WERI-Rb-1 (cell line): ENCODE measurements at regions not wholly inside any gene's neighbourhood (a gene's known extent, or its start where the extent isn't known, plus 50 kb on each side); places are given as distances from the start of the nearest gene placed in this dataset.
"Not testable (repeated sequence)": the region's sequence is repeated elsewhere in the genome, so short reads cannot be mapped to it uniquely, and the experiment has no call there.

Source experiments
- DNase-seq: peaks from one replicate; pipeline ENCODE4 v3.0.0-alpha.2; 2020
- H3K27ac ChIP-seq: fragments of 250-450 bp; sonication (Bioruptor Pico); 2 replicates; pipeline ENCODE4 v1.5.1; 2020; ENCODE audit warnings: mild to moderate bottlenecking, moderate library complexity
- H3K27me3 ChIP-seq: fragments of 250-450 bp; sonication (Bioruptor Pico); 2 replicates; pipeline ENCODE4 v1.5.1; 2021; ENCODE audit warnings: mild to moderate bottlenecking, low read depth, moderate library complexity; ENCODE audit not compliant: insufficient read depth, severe bottlenecking
- H3K36me3 ChIP-seq: fragments of 250-450 bp; sonication (Bioruptor Pico); 2 replicates; pipeline ENCODE4 v1.5.1; 2020; ENCODE audit warnings: mild to moderate bottlenecking, moderate library complexity
- H3K4me3 ChIP-seq: 2 replicates; pipeline ENCODE4 v1.5.1; 2011; ENCODE audit warnings: low read depth, mild to moderate bottlenecking, control low read depth, low read length
- H3K9me3 ChIP-seq: fragments of 250-450 bp; sonication (Bioruptor Pico); 2 replicates; pipeline ENCODE4 v1.5.1; 2021; ENCODE audit warnings: mild to moderate bottlenecking, moderate library complexity; ENCODE audit not compliant: severe bottlenecking
- TF ChIP-seq, protein P1 (sequence below): IDR thresholded peaks from 2 replicates; pipeline ENCODE4 v1.5.1; 2011; ENCODE audit warnings: low read depth, mild to moderate bottlenecking, control low read depth, inconsistent platforms, low read length

DNA sequence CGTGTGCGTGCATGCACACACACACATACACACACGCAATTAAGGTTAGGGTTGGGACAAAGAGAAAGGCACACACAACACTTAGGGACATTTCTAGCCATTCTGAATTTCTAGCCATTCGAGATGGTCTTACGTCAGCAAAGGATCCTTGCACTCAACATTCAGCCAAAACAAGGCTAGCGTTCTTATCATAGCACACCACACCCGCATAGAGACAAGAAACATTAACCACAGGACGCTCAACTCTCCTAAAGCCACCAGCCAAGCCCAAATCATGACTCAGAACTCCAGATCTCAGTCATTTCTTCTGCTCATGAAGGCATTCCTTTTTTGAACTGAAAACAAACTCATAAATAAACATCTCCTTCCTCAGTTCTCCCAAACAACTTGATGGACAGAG, 106.8 kb downstream of the LMO4 start:
- Histone ChIP-seq H3K27me3 (no peaks in the 10 kb centered on the region), H3K27ac (no peak overlapping the region), H3K4me3 (no peak overlapping the region), H3K9me3 (no peaks in the 10 kb centered on the region), H3K36me3 (no peaks in the 10 kb centered on the region)
- no peak for DNase-seq
- TF ChIP-seq, protein P1, sequence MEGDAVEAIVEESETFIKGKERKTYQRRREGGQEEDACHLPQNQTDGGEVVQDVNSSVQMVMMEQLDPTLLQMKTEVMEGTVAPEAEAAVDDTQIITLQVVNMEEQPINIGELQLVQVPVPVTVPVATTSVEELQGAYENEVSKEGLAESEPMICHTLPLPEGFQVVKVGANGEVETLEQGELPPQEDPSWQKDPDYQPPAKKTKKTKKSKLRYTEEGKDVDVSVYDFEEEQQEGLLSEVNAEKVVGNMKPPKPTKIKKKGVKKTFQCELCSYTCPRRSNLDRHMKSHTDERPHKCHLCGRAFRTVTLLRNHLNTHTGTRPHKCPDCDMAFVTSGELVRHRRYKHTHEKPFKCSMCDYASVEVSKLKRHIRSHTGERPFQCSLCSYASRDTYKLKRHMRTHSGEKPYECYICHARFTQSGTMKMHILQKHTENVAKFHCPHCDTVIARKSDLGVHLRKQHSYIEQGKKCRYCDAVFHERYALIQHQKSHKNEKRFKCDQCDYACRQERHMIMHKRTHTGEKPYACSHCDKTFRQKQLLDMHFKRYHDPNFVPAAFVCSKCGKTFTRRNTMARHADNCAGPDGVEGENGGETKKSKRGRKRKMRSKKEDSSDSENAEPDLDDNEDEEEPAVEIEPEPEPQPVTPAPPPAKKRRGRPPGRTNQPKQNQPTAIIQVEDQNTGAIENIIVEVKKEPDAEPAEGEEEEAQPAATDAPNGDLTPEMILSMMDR, result no peak

DNA sequence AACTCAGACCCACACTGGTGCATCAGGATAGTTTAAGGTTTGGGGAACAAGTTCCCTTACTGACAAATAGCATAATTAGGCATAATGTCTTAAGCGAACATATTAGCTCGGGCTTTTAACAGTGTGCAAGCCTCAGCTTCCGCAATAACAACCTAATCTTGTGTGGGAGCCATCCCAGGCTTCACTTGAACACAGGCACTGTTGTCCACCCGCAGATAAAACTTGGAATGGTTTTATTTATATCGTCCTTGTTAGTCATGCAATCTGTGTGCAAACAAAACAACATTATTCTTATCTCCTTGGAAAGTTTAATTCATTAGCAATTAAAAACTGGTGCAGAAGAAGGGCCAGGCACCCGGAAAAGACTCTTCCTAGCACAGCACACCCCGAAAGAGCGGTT, 107.4 kb downstream of the LMO4 start:
- not testable (repeated sequence) for DNase-seq, H3K27ac ChIP-seq, H3K9me3 ChIP-seq, H3K36me3 ChIP-seq, H3K4me3 ChIP-seq, H3K27me3 ChIP-seq

DNA sequence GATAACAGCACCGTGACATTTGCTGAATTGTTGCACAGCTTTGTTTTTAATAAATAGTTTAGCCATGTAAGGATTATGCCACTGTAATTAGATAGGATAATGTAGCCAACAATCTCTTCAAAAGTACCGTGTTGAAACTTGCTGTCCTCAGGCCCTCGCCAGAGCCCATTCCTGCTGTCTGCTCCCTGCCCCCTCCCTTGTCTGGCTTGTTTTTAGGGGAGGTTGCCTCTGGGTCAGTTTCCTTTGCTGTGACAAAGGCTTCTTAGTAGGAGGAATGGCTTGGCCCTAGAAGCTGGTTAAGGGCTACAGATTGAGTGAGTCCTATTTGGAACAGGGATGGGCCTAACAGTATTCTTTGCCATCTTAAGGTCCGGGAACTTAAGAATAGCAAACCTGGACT, 107.9 kb downstream of the LMO4 start:
- Histone ChIP-seq H3K27ac (no peak overlapping the region), H3K9me3 (no peaks in the 10 kb centered on the region), H3K36me3 (no peaks in the 10 kb centered on the region), H3K27me3 (no peaks in the 10 kb centered on the region), H3K4me3 (no peak overlapping the region)
- TF ChIP-seq, protein P1, result no peak
- DNase-seq, result no peak

DNA sequence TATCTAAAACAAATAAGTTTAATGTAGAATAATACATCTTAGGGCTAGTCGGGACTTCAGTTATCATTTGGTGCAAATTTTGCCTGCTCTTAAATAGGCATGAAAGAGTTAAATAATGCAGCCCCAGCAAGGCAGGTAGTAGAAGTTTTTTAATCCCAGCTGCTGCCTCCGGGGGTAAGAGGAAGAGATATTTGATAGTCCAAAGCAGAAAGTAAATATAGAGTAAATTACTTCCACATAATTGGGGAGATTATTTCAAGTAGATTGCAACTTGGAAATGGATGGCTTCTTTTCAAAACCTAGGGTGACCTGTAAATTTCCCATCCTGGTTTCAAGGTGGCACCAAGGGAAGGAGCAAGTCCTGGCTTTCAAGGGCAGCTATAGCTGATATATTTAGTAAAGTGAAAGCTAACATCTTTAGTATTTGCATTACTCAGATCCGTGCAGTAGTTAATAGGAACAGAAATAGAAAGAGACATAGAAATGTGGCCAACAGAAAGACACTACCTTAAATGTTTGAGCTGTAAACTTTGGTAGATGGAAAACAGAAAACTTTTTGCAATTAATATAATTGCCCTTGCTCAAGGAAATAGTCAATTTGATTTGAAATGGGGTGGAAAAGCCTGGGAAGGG, 109.1 kb downstream of the LMO4 start:
- TF ChIP-seq, protein P1, result no peak
- no peak overlapping the region for H3K4me3 ChIP-seq
- no peaks in the 10 kb centered on the region for H3K9me3 ChIP-seq
- H3K36me3 ChIP-seq, result no peaks in the 10 kb centered on the region
- DNase-seq, result no peak
- H3K27me3 ChIP-seq, result no peaks in the 10 kb centered on the region
- H3K27ac ChIP-seq, result no peak overlapping the region

DNA sequence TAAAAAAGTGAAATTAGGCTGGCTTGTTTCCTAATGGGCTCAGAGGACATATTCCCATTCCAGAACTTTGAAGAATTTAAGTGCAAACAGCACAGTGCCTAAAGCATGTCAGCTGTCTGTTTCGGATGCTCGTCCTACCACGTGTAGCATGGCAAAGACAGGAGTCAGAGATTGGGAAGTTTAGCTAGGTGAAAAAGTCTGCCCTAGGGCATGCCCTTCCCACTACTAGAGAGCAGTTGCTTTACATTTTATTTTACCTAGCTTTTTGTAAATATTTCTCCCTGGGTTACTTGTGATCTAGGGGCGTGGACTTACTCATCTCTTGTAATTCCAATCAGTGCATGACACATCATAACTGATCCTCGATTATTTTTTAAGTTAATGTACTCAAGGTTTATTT, 111.1 kb downstream of the LMO4 start:
- Histone ChIP-seq H3K4me3 (no peak overlapping the region), H3K36me3 (no peaks in the 10 kb centered on the region), H3K27ac (no peak overlapping the region), H3K27me3 (no peaks in the 10 kb centered on the region), H3K9me3 (no peaks in the 10 kb centered on the region)
- TF ChIP-seq, protein P1, result no peak
- DNase-seq, result no peak

DNA sequence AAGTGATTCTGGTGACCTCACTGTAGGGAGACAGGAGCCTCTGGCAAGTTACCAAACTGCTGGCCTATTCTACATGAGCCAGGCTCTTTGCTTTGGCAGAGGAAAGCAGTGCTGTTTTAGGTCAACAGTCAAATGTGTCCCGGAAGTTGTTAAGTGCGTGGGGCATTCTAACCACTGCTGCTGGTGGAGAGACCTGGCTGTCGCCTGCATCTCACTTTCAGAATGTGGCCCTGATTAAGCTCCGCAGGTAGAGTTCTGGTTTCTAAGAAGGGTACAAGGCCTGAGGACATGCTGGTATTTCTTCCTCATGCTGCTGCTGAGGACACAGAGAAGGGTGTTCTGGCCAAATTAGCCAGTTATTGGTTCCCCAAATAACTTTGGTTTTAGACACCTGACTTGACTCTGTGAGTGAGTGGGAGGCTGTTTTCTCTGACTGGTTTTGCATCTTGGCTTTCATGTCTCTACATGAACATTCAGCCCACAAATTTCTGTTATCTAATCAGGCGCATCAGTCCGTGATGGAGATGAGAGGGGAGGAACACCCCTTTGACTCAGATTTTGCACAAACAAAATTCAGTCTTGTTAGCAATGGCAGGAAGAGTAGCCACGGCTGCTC, 120.8 kb downstream of the LMO4 start:
- TF ChIP-seq, protein P1, result no peak
- Histone ChIP-seq H3K27ac (no peak overlapping the region), H3K4me3 (no peak overlapping the region), H3K36me3 (no peaks in the 10 kb centered on the region), H3K27me3 (no peaks in the 10 kb centered on the region), H3K9me3 (peaks cover 2% of the 10 kb centered on the region)
- DNase-seq, result no peak
